Endothelial cell of umbilical vein (primary cell): ENCODE measurements at regions not wholly inside any gene's neighbourhood (a gene's known extent, or its start where the extent isn't known, plus 50 kb on each side); places are given as distances from the start of the nearest gene placed in this dataset.

Experiments
- BruUV-seq: library from RNA; stranded (reverse); fragments of 400-500 nt; replicated peaks from 2 replicates; lab custom pipeline; 2021; lab: Mats Ljungman, UMichigan
- CTCF ChIA-PET: fragments of 300-600, 350-600 bp; sonication (Branson Sonifier 250); formaldehyde crosslinking; loops from one replicate; lab custom pipeline; 2021; ENCODE audit warnings: antibody characterized with exemption, inconsistent platforms; lab: Charles Lee
- POLR2A ChIA-PET: fragments of 300-600, 350-600 bp; sonication (Branson Sonifier 250); formaldehyde crosslinking; loops from one replicate; lab custom pipeline; 2021; ENCODE audit warnings: antibody characterized with exemption, inconsistent platforms; lab: Charles Lee
- DNase-seq: peaks from one replicate; pipeline ENCODE4 v3.0.0-alpha.2; 2011; ENCODE audit warnings: low read depth, low spot score
- FAIRE-seq: peaks from 2 replicates; lab custom pipeline; 2011; peaks lifted over from hg19 to GRCh38; lab: Jason Lieb, UNC
- H2AFZ ChIP-seq: 2 replicates; pipeline ENCODE4 v1.6.0; 2012; ENCODE audit warnings: low read depth, low read length, control low read depth, inconsistent platforms
- H3K27ac ChIP-seq: 2 replicates; pipeline ENCODE4 v1.5.1; 2011; ENCODE audit warnings: low read depth, mild to moderate bottlenecking, control low read depth, low read length, moderate library complexity; ENCODE audit not compliant: insufficient read depth
- H3K27me3 ChIP-seq, 2 experiments: 2 replicates each; pipeline versions ENCODE4 v1.6.0 to v1.6.1; 2011; ENCODE audit warnings: low read length in 2 of 2, mixed read lengths in 1 of 2; ENCODE audit not compliant: control insufficient read depth in 2 of 2, insufficient read depth in 2 of 2
- H3K36me3 ChIP-seq, 2 experiments: 2 replicates in 1 of 2; 3 replicates in 1 of 2; pipeline ENCODE4 v1.5.1; 2011; ENCODE audit warnings: low read length in 2 of 2, mild to moderate bottlenecking in 1 of 2, moderate library complexity in 1 of 2; ENCODE audit not compliant: control insufficient read depth in 2 of 2, insufficient read depth in 2 of 2; ENCODE audit errors: extremely low read depth in 1 of 2
- H3K4me1 ChIP-seq: 3 replicates; pipeline ENCODE4 v1.5.1; 2011; ENCODE audit warnings: mild to moderate bottlenecking, low read length; ENCODE audit not compliant: control insufficient read depth, insufficient read depth; ENCODE audit errors: extremely low read depth
- H3K4me2 ChIP-seq: 2 replicates; pipeline ENCODE4 v1.6.1; 2011; ENCODE audit warnings: low read length, control low read depth, mixed read lengths; ENCODE audit not compliant: insufficient read depth
- H3K4me3 ChIP-seq, 3 experiments: fragments of 200-600 bp in 1 of 3; sonication (generic), shearing (Covaris generic) in 1 of 3; replicated peaks in 1 of 3; 2 replicates each; pipeline ENCODE4 v1.5.1; 2011 to 2016; ENCODE audit warnings: control low read depth in 3 of 3, low read length in 3 of 3, mild to moderate bottlenecking in 2 of 3, inconsistent platforms in 1 of 3, low read depth in 1 of 3, moderate library complexity in 1 of 3; ENCODE audit not compliant: insufficient read depth in 1 of 3
- H3K79me2 ChIP-seq: 2 replicates; pipeline ENCODE4 v1.6.0; 2012; ENCODE audit warnings: low read length, inconsistent platforms; ENCODE audit not compliant: control insufficient read depth, insufficient read depth
- H3K9ac ChIP-seq: replicated peaks from 2 replicates; pipeline ENCODE3; 2011; ENCODE audit warnings: low read length, control low read depth; ENCODE audit not compliant: insufficient read depth; ENCODE audit errors: extremely low read depth
- H3K9me1 ChIP-seq: replicated peaks from 3 replicates; pipeline ENCODE4 v1.6.0; 2011; ENCODE audit warnings: mild to moderate bottlenecking, low read length; ENCODE audit not compliant: control insufficient read depth, insufficient read depth; ENCODE audit errors: extremely low read depth
- H3K9me3 ChIP-seq: replicated peaks from 2 replicates; pipeline ENCODE4 v1.5.1; 2012; ENCODE audit warnings: low read length, inconsistent platforms; ENCODE audit not compliant: control insufficient read depth, insufficient read depth
- H4K20me1 ChIP-seq: replicated peaks from 2 replicates; pipeline ENCODE3; 2011; ENCODE audit warnings: mild to moderate bottlenecking, low read length; ENCODE audit not compliant: control insufficient read depth, insufficient read depth; ENCODE audit errors: extremely low read depth
- EZH2 ChIP-seq: IDR thresholded peaks from 2 replicates; pipeline ENCODE4 v1.6.1; 2012; ENCODE audit warnings: borderline replicate concordance, low read depth, mild to moderate bottlenecking, moderate library complexity, low read length, inconsistent platforms; ENCODE audit not compliant: severe bottlenecking
- FOS ChIP-seq: IDR thresholded peaks from 2 replicates; pipeline ENCODE4 v1.6.1; 2011; ENCODE audit warnings: mild to moderate bottlenecking, low read length, moderate library complexity, borderline replicate concordance; ENCODE audit not compliant: insufficient read depth
- GATA2 ChIP-seq: IDR thresholded peaks from 2 replicates; pipeline ENCODE4 v1.7.0; 2011; ENCODE audit warnings: low read depth, mild to moderate bottlenecking, moderate library complexity, mixed read lengths, low read length; ENCODE audit not compliant: insufficient read length, insufficient read depth
- JUN ChIP-seq: IDR thresholded peaks from 2 replicates; pipeline ENCODE4 v1.6.1; 2011; ENCODE audit warnings: borderline replicate concordance, low read depth; ENCODE audit not compliant: insufficient read length, insufficient read depth
- MYC ChIP-seq: IDR thresholded peaks from one replicate; pipeline ENCODE4 v1.6.1; 2011; ENCODE audit warnings: mild to moderate bottlenecking, low read depth, low read length
- POLR2A ChIP-seq: IDR thresholded peaks from 2 replicates; pipeline ENCODE4 v1.6.1; 2012; ENCODE audit warnings: low read depth, mild to moderate bottlenecking, control low read depth, low read length
- POLR2AphosphoS5 ChIP-seq: IDR thresholded peaks from 2 replicates; pipeline ENCODE4 v1.6.1; 2012; ENCODE audit warnings: low read depth, mild to moderate bottlenecking, control low read depth, low read length, moderate library complexity; ENCODE audit not compliant: insufficient read depth
- dilution Hi-C: fragments of 300-500 bp; cut with MboI; formaldehyde crosslinking; loops from one replicate; pipeline ENCODE4 v1.15.0; 2019; ENCODE audit warnings: low sequenced_read_pairs; ENCODE audit not compliant: extremely low pct_ligation_motif_present
- intact Hi-C: fragments of 100-400 bp; cut with micrococcal nuclease; formaldehyde crosslinking; loops from one replicate; pipeline ENCODE4 v1.10.0; 2022
- TF ChIP-seq, protein P1 (sequence below): IDR thresholded peaks from 2 replicates; pipeline ENCODE4 v1.6.1; 2011; ENCODE audit not compliant: insufficient read depth, insufficient read length
- TF ChIP-seq, protein P2 (sequence below), 2 donors: IDR thresholded peaks; 1 replicate in 1 of 2; 2 replicates in 1 of 2; pipeline ENCODE4 v1.5.1; 2011; ENCODE audit warnings: low read length in 2 of 2, mild to moderate bottlenecking in 2 of 2, moderate library complexity in 2 of 2, control low read depth in 1 of 2, inconsistent platforms in 1 of 2, low read depth in 1 of 2; ENCODE audit not compliant: insufficient read depth in 1 of 2; ENCODE audit errors: extremely low read depth in 1 of 2

GRCh38 chr1:79186260-79186659, 179.7 kb upstream of the ADGRL4 start:
- Histone ChIP-seq H3K36me3 (no peaks in the 10 kb centered on the region), H3K27ac (no peak overlapping the region), H3K9ac (no peak overlapping the region), H3K9me3 (no peaks in the 10 kb centered on the region), H3K9me1 (no peaks in the 10 kb centered on the region), H3K4me1 (peaks cover 24% of the 10 kb centered on the region), H3K79me2 (no peaks in the 10 kb centered on the region), H2AFZ (no peak overlapping the region), H3K27me3 (no peaks in the 10 kb centered on the region), H3K4me2 (no peak overlapping the region), H4K20me1 (no peaks in the 10 kb centered on the region), H3K4me3 (no peak overlapping the region)
- DNase-seq, result no peak
- no peak for FAIRE-seq
- dilution Hi-C loops, result no loop called here
- TF ChIP-seq POLR2A (no peak), POLR2AphosphoS5 (no peak), JUN (no peak)
- TF ChIP-seq, protein P1, sequence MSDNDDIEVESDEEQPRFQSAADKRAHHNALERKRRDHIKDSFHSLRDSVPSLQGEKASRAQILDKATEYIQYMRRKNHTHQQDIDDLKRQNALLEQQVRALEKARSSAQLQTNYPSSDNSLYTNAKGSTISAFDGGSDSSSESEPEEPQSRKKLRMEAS, result no peak
- TF ChIP-seq, protein P2, sequence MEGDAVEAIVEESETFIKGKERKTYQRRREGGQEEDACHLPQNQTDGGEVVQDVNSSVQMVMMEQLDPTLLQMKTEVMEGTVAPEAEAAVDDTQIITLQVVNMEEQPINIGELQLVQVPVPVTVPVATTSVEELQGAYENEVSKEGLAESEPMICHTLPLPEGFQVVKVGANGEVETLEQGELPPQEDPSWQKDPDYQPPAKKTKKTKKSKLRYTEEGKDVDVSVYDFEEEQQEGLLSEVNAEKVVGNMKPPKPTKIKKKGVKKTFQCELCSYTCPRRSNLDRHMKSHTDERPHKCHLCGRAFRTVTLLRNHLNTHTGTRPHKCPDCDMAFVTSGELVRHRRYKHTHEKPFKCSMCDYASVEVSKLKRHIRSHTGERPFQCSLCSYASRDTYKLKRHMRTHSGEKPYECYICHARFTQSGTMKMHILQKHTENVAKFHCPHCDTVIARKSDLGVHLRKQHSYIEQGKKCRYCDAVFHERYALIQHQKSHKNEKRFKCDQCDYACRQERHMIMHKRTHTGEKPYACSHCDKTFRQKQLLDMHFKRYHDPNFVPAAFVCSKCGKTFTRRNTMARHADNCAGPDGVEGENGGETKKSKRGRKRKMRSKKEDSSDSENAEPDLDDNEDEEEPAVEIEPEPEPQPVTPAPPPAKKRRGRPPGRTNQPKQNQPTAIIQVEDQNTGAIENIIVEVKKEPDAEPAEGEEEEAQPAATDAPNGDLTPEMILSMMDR (IDR thresholded peaks at IDR 0.05; ENCODE audit: extremely low read depth in 1 of 2, insufficient read depth in 1 of 2, low read depth in 1 of 2, low read length in 2 of 2), result no peak
- BruUV-seq, result no TSS peak
- intact Hi-C loops, result no loop called here
- ChIA-PET CTCF (interaction anchor here (1.0 kb wide), 1 partner anchor 9 kb away, joined by 3 read pairs; no protein-coding TSS in a partner anchor), POLR2A (no interaction called here)

- DNase-seq, result no peak
- H2AFZ ChIP-seq, result no peak overlapping the region
- CTCF ChIA-PET, result interaction anchor here (1.6 kb wide), 1 partner anchor 9 kb away, joined by 3 read pairs; no protein-coding TSS in a partner anchor
- no TSS peak for BruUV-seq
- H3K4me1 ChIP-seq, result no peaks in the 10 kb centered on the region
- no peak for FAIRE-seq
- H3K27me3 ChIP-seq, result no peaks in the 10 kb centered on the region
- no peak overlapping the region for H3K4me3 ChIP-seq
- TF ChIP-seq GATA2, result no peak
- no peak for TF ChIP-seq EZH2
- TF ChIP-seq POLR2A, result no peak
- no peak for TF ChIP-seq JUN
- no peak for TF ChIP-seq FOS
- TF ChIP-seq, protein P2 (IDR thresholded peaks at IDR 0.05; ENCODE audit: extremely low read depth in 1 of 2, insufficient read depth in 1 of 2, low read depth in 1 of 2, low read length in 2 of 2), result no peak
- TF ChIP-seq POLR2AphosphoS5, result no peak
- TF ChIP-seq, protein P1, result no peak
- no peak for TF ChIP-seq MYC
- intact Hi-C loops (no loop called here), dilution Hi-C loops (no loop called here)
- H3K36me3 ChIP-seq, result no peaks in the 10 kb centered on the region
- H3K79me2 ChIP-seq, result no peaks in the 10 kb centered on the region
- no peaks in the 10 kb centered on the region for H3K9me3 ChIP-seq
- H3K9me1 ChIP-seq, result no peaks in the 10 kb centered on the region
- H3K27ac ChIP-seq, result no peak overlapping the region
- no peaks in the 10 kb centered on the region for H4K20me1 ChIP-seq
- H3K4me2 ChIP-seq, result no peak overlapping the region
- H3K9ac ChIP-seq, result no peak overlapping the region
- POLR2A ChIA-PET, result no interaction called here
These were observed 171.3 kb upstream of the ADGRL4 start for GRCh38 chr1:79177844-79178243.
